Activated T-cell treated with anti-CD3 and anti-CD28 coated beads for 24 hours (primary cell): ENCODE measurements at regions not wholly inside any gene's neighbourhood (a gene's known extent, or its start where the extent isn't known, plus 50 kb on each side); places are given as distances from the start of the nearest gene placed in this dataset.

Experiments
- DNase-seq: peaks from one replicate; pipeline ENCODE4 v3.0.0-alpha.2; 2020; ENCODE audit warnings: low read depth

GRCh38 chr14:53807542-53807941, 149.1 kb downstream of the BMP4 start:
- DNase-seq = no peak

DNA sequence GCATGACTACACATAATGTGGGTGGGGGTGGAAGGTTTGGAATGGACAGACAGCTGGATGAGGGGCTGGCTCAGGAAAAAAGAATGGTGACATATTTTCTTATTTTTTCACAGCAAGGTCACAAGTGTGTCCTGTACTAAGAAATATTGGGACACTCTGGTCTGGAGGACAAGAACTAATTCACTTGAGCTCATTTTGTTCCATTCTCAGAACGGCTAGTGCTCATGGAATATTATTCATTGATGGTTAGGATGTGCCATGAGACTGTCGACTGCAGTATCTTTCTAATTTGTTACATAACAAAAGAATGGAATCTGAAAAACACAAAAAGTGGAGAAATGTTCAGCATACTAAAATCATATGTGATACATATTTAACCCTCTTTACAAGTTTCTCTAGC, 149.5 kb downstream of the BMP4 start:
- no peak for DNase-seq

DNA sequence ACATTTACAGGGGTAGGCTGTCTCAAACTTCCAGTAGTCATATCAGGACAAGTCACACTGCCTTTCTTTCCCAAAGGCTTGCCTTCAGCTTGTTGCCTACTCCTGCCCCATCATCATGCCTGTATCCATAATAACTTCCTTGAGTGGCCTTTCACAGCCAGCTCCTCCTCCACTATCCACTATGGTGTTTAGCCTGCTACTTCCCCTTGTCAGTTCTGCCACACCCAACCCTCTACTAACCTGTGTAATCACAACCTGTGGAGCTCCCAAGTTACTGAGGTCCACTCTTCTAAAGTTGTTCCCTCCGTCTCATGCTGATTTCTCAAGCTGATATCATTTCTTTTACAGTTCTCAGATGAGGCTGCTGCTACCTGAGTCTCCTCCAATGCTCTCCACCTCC, 159.9 kb downstream of the BMP4 start:
- DNase-seq = no peak

GRCh38 chr14:53793790-53794505, 162.7 kb downstream of the BMP4 start:
- no peak for DNase-seq

DNA sequence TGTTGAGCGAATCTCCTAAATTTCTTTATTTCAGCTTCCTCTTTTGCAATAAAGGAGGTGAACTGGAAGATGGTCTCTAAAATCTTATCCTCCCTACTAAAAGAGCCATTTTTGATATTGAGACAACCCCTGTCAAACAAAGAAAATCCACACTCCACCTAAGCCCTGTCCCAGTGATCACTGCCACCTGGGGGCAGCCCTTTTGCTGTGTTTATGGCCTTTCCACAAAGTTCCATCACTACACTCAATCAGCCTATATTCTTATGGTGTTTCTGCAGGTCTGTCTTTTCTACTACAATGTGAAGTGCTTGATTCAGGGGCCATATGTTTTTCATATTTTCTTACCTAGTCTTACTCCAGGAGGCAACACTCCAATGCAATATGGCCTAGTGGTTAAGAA, 163.7 kb downstream of the BMP4 start:
- no peak for DNase-seq

DNA sequence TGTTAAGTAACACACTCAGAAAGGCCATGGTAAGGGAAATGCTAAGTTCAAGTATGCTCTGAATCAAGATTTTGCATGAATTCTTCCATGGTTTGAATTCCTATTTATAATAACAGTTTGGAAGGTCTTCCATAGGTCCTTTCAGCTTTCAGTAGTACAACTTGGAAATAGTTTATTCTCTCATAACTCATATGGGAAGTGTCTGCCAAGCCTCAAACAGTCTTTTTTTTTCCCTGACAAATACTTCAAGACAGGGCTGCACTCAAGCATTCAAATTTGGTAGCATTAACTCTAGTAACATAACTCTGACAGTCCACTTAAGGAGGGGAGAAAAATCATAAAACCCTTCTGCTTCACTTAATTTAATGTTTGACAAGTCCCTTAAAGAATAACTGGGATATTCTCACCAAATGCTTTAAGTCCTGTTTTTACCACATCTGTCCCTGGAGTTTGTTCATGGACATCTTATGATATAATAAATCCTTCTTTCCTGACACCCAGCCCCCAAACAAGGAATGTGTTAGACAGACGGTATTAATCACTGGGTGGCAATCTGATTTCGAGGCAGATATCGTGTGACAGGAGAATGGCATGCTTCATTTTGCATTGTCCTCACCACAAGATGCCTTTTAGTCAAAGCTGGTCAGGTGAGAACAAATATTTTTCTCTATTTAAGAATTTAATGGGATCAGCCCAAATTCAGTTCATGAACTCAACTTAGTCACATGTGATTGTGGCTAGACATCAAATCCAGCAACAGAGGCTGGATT, 165.7 kb downstream of the BMP4 start:
- no peak for DNase-seq

- DNase-seq = no peak
Measured at GRCh38 chr14:53788566-53788965, 168.1 kb downstream of the BMP4 start.

DNA sequence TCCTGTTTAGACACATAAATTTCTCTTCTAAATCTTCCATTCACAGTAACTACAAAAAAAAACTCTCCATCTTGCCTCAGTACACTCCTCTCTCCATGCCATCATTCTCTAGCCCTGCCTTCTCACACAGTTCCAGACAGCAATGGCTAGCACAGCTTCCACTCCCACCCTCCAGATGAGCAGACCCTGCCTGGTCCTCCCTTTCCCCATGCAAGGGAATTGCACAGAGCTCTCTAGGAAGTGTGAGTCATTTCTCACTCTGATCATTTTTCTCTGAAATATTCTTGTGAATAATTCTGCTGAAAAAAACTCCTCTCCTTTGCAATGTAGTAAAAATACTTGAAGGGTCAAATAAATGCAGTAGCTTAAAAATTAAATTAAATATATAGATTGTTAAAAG, 170.6 kb downstream of the BMP4 start:
- no peak for DNase-seq

DNA sequence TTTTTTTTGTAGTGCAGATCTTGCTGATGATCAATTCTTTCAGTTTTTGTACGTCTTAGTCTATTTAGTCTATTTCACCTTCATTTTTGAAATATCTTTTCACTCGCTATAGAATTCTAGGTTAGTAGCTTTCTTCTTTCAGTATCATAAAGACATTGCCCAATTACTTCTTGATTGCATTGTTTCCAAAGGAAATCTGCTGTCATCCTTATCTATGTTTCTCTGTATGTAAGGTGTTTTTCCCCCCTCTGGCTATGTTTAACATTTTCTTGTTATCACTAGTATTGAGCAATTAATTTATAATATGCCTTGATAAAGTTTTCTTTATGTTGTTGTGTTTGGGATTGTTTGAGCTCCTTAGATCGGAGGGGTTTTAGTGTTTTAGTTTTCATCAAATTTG, 171.9 kb downstream of the BMP4 start:
- no peak for DNase-seq

DNA sequence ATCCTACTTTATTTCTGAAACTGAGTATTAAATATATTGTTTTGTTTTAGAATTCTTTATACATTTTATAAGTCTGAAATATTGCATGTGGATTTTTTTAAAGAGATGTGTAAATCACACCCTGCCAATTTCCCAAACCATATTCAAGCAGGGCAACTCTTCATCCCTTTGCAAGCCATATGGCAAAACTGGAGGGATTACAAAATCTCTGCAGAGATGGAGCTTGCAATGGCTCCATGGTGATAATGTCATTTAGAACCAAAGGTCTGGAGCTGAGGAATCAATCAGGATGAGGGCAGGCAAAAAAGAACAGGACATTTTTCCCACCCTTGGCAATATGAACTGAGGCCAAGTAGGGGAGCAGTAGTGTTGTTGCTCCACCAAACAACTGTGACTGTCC, 173.4 kb downstream of the BMP4 start:
- no peak for DNase-seq

GRCh38 chr14:53780051-53780555, 176.5 kb downstream of the BMP4 start:
- no peak for DNase-seq

- DNase-seq = no peak
Measured at GRCh38 chr14:53779301-53779700, 177.3 kb downstream of the BMP4 start.

GRCh38 chr14:53778263-53778662, 178.4 kb downstream of the BMP4 start:
- DNase-seq = no peak

- DNase-seq = no peak
Measured at GRCh38 chr14:53772936-53773335, 183.7 kb downstream of the BMP4 start.

- DNase-seq = no peak
Measured at GRCh38 chr14:53767566-53767965, 189.1 kb downstream of the BMP4 start.

- no peak for DNase-seq
Measured at GRCh38 chr14:53766601-53767000, 190.0 kb downstream of the BMP4 start.

GRCh38 chr14:53766106-53766505, 190.5 kb downstream of the BMP4 start:
- DNase-seq = no peak

DNA sequence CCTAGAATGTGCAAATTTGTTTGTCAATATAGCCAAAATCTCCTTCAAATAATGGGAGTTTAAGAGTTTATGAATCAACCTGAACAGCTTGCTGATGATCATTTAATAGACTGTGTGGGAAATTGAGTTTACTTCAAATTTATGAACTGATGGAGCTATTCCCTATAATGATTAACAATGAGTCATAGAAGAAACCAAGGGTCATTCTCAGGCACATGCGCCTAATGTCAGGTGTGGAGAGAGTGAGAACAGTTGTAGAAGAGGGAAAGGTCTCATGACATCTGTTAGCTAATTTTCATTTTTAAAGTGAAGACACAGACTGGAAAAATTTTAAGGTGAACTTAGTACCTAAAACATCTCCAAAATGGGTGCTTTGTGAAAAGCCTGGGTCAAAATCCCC, 191.8 kb downstream of the BMP4 start:
- DNase-seq = no peak

GRCh38 chr14:53758141-53758540, 198.5 kb downstream of the BMP4 start:
- no peak for DNase-seq

- DNase-seq = no peak
Measured at GRCh38 chr14:53757732-53758131, 198.9 kb downstream of the BMP4 start.

GRCh38 chr14:53751650-53752049, 205.0 kb downstream of the BMP4 start:
- DNase-seq = no peak

DNA sequence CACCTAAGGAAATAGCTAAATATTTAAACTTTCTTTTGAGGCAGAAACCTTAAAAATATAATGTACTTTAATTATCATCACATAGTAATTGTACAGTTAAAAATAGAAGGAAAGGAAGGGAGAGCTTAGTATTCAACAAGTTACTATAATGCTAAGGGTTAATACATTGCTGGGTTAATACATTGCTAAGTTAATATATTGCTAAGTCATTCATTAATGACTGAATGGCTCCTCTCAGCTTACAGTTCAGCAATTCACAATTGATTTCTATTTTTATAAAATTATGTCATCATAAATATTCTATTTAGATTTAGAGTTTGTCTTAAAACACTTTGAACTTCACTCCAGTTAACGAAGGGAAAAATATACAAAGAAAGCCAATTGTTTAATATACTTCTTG, 207.9 kb downstream of the BMP4 start:
- DNase-seq = no peak

GRCh38 chr14:53744857-53745256, 211.8 kb downstream of the BMP4 start:
- DNase-seq = no peak

- DNase-seq = no peak
Measured at GRCh38 chr14:53743371-53743770, 213.3 kb downstream of the BMP4 start.
